BE2C (cell line): ENCODE measurements at regions not wholly inside any gene's neighbourhood (a gene's known extent, or its start where the extent isn't known, plus 50 kb on each side); places are given as distances from the start of the nearest gene placed in this dataset.
A peak's percentile ranks its signal among the peaks of the same experiment; 100 is the strongest.

ENCODE experiments used
- DNase-seq: peaks from one replicate; pipeline ENCODE4 v3.0.0-alpha.2; 2020
- H3K27me3 ChIP-seq: fragments of 250-450 bp; sonication (Bioruptor Pico); 2 replicates; pipeline ENCODE4 v1.5.1; 2020; ENCODE audit warnings: mild to moderate bottlenecking
- H3K36me3 ChIP-seq: fragments of 250-450 bp; sonication (Bioruptor Pico); 2 replicates; pipeline ENCODE4 v1.5.1; 2020; ENCODE audit warnings: mild to moderate bottlenecking
- H3K4me1 ChIP-seq: fragments of 250-450 bp; sonication (Bioruptor Pico); 2 replicates; pipeline ENCODE4 v1.5.1; 2020
- H3K4me3 ChIP-seq: 2 replicates; pipeline ENCODE4 v1.5.1; 2011; ENCODE audit warnings: low read depth, low read length
- H3K9me3 ChIP-seq: fragments of 250-450 bp; sonication (Bioruptor Pico); 2 replicates; pipeline ENCODE4 v1.5.1; 2020
- CTCF ChIP-seq: IDR thresholded peaks from 2 replicates; pipeline ENCODE4 v1.5.1; 2012; ENCODE audit warnings: mild to moderate bottlenecking, low read depth, low read length

GRCh38 chr1:234737967-234738314, 128.0 kb upstream of the IRF2BP2 start:
- Histone ChIP-seq H3K36me3 (no peaks in the 10 kb centered on the region), H3K27me3 (no peaks in the 10 kb centered on the region), H3K9me3 (no peaks in the 10 kb centered on the region), H3K4me3 (no peak overlapping the region), H3K4me1 (no peaks in the 10 kb centered on the region)
- DNase-seq: no peak
- TF ChIP-seq CTCF: no peak

DNA sequence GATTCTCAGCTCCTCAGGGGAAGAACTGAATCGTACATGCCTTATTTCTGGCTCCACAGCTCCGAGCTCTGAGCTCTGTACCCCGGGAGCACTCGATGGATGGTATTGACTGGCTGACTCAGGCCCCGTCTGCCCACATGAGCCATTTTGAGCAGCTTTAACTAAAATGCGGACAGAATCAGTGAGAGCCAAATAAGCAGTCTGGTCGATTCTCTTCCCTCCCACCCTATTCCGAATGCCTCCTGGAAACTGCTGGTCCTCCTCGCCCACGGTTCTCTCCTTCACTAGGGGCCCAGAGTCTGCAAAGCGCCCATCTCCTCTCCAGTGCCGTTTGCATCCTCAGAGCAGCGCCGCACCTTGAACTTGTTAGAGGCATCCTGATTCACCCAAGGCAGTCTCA, 125.9 kb upstream of the IRF2BP2 start:
- Histone ChIP-seq H3K27me3 (no peaks in the 10 kb centered on the region), H3K9me3 (no peaks in the 10 kb centered on the region), H3K4me3 (no peak overlapping the region), H3K4me1 (peaks cover 2% of the 10 kb centered on the region), H3K36me3 (no peaks in the 10 kb centered on the region)
- no peak for TF ChIP-seq CTCF
- no peak for DNase-seq

- H3K27me3 ChIP-seq: no peaks in the 10 kb centered on the region
- peaks cover 7% of the 10 kb centered on the region for H3K4me1 ChIP-seq
- no peak for DNase-seq
- no peak overlapping the region for H3K4me3 ChIP-seq
- H3K9me3 ChIP-seq: no peaks in the 10 kb centered on the region
- no peak for TF ChIP-seq CTCF
- H3K36me3 ChIP-seq: no peaks in the 10 kb centered on the region
These were observed 125.5 kb upstream of the IRF2BP2 start for GRCh38 chr1:234735476-234735875.

- Histone ChIP-seq H3K4me1 (peaks cover 12% of the 10 kb centered on the region), H3K9me3 (no peaks in the 10 kb centered on the region), H3K27me3 (no peaks in the 10 kb centered on the region), H3K36me3 (no peaks in the 10 kb centered on the region), H3K4me3 (no peak overlapping the region)
- 0 out of 2 replicates have a peak, but pooled peaks have one; percentile 6 for TF ChIP-seq CTCF
- DNase-seq: no peak
These were observed 124.9 kb upstream of the IRF2BP2 start for GRCh38 chr1:234734869-234735268.

GRCh38 chr1:234734412-234734835, 124.4 kb upstream of the IRF2BP2 start:
- no peaks in the 10 kb centered on the region for H3K9me3 ChIP-seq
- peaks cover 12% of the 10 kb centered on the region for H3K4me1 ChIP-seq
- no peak for TF ChIP-seq CTCF
- H3K36me3 ChIP-seq: no peaks in the 10 kb centered on the region
- no peak overlapping the region for H3K4me3 ChIP-seq
- H3K27me3 ChIP-seq: no peaks in the 10 kb centered on the region
- DNase-seq: no peak

DNA sequence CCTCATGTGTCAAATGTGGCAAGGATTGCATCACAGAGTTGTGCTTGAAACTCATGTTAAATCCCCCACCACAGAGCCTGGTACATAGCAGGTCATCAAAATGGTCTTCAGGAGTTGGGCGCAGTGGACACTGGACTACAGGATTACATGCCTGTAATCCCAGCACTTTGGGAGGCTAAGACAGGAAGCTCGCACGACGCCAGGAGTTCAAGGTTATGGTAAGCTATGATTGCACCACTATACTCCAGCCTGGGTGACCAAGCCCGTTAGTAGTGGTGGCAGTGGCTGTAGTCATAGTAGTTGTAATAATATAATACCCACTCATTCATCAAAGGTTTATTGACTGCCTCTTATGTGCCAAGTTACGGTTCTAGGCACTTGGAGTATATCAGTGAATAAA, 123.4 kb upstream of the IRF2BP2 start:
- Histone ChIP-seq H3K36me3 (no peaks in the 10 kb centered on the region), H3K27me3 (no peaks in the 10 kb centered on the region), H3K9me3 (no peaks in the 10 kb centered on the region), H3K4me3 (no peak overlapping the region), H3K4me1 (peaks cover 12% of the 10 kb centered on the region)
- DNase-seq: no peak
- TF ChIP-seq CTCF: no peak
